ENCODE measurements at regions not wholly inside any gene's neighbourhood (a gene's known extent, or its start where the extent isn't known, plus 50 kb on each side); places are given as distances from the start of the nearest gene placed in this dataset.

DNA sequence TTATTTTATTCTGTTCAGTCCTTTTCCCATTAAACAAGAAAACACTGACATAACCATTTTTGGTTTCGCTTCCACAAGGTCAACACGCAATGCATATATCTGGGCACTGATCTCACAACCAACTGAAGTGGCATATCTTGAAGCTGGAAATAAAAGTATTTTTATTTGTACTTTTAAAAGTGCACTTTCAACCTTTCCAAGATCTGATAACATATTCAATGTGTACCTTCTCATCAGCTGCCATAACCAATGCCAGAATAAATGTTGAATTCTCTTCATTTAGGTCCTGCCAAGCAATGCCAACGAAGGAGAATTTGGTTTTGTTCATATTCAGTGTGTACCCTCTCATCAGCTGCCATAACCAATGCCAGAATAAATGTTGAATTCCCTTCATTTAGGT is 148.9 kb upstream of the CEP126 start:
- no peaks in the 10 kb centered on the region for H3K79me2 ChIP-seq (ENCODE audit: insufficient read depth)
- H4K20me1 ChIP-seq (ENCODE audit: insufficient read depth) = no peaks in the 10 kb centered on the region
- CTCF ChIA-PET = no interaction called here
- POLR2A ChIA-PET = no interaction called here
- no peak overlapping the region for H3K9ac ChIP-seq
- H3K4me2 ChIP-seq = no peak overlapping the region
- WGBS (ENCODE audit: low lambda C conversion rate) = 16% methylated on average over 3 of the region's 3 CpGs
- no peak overlapping the region for H3K27ac ChIP-seq (ENCODE audit: low read depth in 2 of 2, low read length in 1 of 2)
- 0 out of 2 replicates have a peak, but pooled peaks cover 2% of the 10 kb centered on the region for H3K9me2 ChIP-seq
- no peak for DNase-seq
- TF ChIP-seq YY1 (IDR thresholded peaks at IDR 0.05; ENCODE audit: low read depth) = no peak
- TF ChIP-seq, protein P1, sequence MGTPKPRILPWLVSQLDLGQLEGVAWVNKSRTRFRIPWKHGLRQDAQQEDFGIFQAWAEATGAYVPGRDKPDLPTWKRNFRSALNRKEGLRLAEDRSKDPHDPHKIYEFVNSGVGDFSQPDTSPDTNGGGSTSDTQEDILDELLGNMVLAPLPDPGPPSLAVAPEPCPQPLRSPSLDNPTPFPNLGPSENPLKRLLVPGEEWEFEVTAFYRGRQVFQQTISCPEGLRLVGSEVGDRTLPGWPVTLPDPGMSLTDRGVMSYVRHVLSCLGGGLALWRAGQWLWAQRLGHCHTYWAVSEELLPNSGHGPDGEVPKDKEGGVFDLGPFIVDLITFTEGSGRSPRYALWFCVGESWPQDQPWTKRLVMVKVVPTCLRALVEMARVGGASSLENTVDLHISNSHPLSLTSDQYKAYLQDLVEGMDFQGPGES (IDR thresholded peaks at IDR 0.05; ENCODE audit: low read depth, low read length) = no peak
- no peak for TF ChIP-seq RXRA (IDR thresholded peaks at IDR 0.05; ENCODE audit: borderline replicate concordance, low read depth)
- no peak for TF ChIP-seq GATA2 (CRISPR knock-in tag; IDR thresholded peaks at IDR 0.05)
- TF ChIP-seq, protein P2, sequence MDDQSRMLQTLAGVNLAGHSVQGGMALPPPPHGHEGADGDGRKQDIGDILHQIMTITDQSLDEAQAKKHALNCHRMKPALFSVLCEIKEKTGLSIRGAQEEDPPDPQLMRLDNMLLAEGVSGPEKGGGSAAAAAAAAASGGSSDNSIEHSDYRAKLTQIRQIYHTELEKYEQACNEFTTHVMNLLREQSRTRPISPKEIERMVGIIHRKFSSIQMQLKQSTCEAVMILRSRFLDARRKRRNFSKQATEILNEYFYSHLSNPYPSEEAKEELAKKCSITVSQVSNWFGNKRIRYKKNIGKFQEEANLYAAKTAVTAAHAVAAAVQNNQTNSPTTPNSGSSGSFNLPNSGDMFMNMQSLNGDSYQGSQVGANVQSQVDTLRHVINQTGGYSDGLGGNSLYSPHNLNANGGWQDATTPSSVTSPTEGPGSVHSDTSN (IDR thresholded peaks at IDR 0.05) = no peak
- no peak for TF ChIP-seq RCOR1 (IDR thresholded peaks at IDR 0.05; ENCODE audit: low read length)
- TF ChIP-seq MXI1 (IDR thresholded peaks at IDR 0.05; ENCODE audit: low read depth, low read length) = no peak
- no peak for TF ChIP-seq TCF12 (IDR thresholded peaks at IDR 0.05)
- TF ChIP-seq SIN3A (IDR thresholded peaks at IDR 0.05; ENCODE audit: borderline replicate concordance, low read depth, low read length) = no peak
- TF ChIP-seq, protein P3, sequence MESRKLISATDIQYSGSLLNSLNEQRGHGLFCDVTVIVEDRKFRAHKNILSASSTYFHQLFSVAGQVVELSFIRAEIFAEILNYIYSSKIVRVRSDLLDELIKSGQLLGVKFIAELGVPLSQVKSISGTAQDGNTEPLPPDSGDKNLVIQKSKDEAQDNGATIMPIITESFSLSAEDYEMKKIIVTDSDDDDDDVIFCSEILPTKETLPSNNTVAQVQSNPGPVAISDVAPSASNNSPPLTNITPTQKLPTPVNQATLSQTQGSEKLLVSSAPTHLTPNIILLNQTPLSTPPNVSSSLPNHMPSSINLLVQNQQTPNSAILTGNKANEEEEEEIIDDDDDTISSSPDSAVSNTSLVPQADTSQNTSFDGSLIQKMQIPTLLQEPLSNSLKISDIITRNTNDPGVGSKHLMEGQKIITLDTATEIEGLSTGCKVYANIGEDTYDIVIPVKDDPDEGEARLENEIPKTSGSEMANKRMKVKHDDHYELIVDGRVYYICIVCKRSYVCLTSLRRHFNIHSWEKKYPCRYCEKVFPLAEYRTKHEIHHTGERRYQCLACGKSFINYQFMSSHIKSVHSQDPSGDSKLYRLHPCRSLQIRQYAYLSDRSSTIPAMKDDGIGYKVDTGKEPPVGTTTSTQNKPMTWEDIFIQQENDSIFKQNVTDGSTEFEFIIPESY (IDR thresholded peaks at IDR 0.05; ENCODE audit: borderline replicate concordance, low read depth) = no peak
- no peak for TF ChIP-seq FOXM1 (IDR thresholded peaks at IDR 0.05; ENCODE audit: low read depth)
- TF ChIP-seq ELF1 (IDR thresholded peaks at IDR 0.05) = no peak
- no peak for TF ChIP-seq JUND (IDR thresholded peaks at IDR 0.05)
- no peak for TF ChIP-seq NFIC (IDR thresholded peaks at IDR 0.05; ENCODE audit: borderline replicate concordance)
- TF ChIP-seq CHD2 (IDR thresholded peaks at IDR 0.05; ENCODE audit: low read length, partially characterized antibody) = no peak
- TF ChIP-seq EZH2phosphoT487 (IDR thresholded peaks at IDR 0.05; ENCODE audit: borderline replicate concordance, low read depth) = no peak
- no peak for TF ChIP-seq TEAD4 (IDR thresholded peaks at IDR 0.05; ENCODE audit: borderline replicate concordance, insufficient read depth)
- TF ChIP-seq MEF2A (IDR thresholded peaks at IDR 0.05; ENCODE audit: borderline replicate concordance, low read depth) = no peak
- no peaks in the 10 kb centered on the region for H3K36me3 ChIP-seq (replicated peaks in 1 of 2; ENCODE audit: control insufficient read depth in 1 of 2, insufficient read depth in 2 of 2, low read length in 1 of 2)
- no peaks in the 10 kb centered on the region for H3K27me3 ChIP-seq (ENCODE audit: insufficient read depth)
- no peaks in the 10 kb centered on the region for H3K4me1 ChIP-seq (ENCODE audit: control insufficient read depth in 1 of 2, insufficient read depth in 2 of 2, low read depth in 1 of 2, low read length in 1 of 2)
- no peak overlapping the region for H2AFZ ChIP-seq (ENCODE audit: low read depth)
- H3K4me3 ChIP-seq (ENCODE audit: low read depth in 2 of 2, low read length in 1 of 2) = no peak overlapping the region
- H3K9me3 ChIP-seq = no peaks in the 10 kb centered on the region
- H3F3A ChIP-seq (replicated peaks; ENCODE audit: insufficient read depth) = no peaks in the 10 kb centered on the region

Data from SK-N-SH (cell line).